GM20000 (cell line): ENCODE measurements at regions not wholly inside any gene's neighbourhood (a gene's known extent, or its start where the extent isn't known, plus 50 kb on each side); places are given as distances from the start of the nearest gene placed in this dataset.

Source experiments
- DNase-seq: peaks from one replicate; pipeline ENCODE4 v3.0.0; 2012; ENCODE audit warnings: low spot score
- TF ChIP-seq, protein P1 (sequence below): IDR thresholded peaks from 2 replicates; pipeline ENCODE4 v1.5.1; 2012; ENCODE audit warnings: mild to moderate bottlenecking, control low read depth; ENCODE audit errors: extremely low read depth, missing control alignments

- DNase-seq: no peak
- TF ChIP-seq, protein P1, sequence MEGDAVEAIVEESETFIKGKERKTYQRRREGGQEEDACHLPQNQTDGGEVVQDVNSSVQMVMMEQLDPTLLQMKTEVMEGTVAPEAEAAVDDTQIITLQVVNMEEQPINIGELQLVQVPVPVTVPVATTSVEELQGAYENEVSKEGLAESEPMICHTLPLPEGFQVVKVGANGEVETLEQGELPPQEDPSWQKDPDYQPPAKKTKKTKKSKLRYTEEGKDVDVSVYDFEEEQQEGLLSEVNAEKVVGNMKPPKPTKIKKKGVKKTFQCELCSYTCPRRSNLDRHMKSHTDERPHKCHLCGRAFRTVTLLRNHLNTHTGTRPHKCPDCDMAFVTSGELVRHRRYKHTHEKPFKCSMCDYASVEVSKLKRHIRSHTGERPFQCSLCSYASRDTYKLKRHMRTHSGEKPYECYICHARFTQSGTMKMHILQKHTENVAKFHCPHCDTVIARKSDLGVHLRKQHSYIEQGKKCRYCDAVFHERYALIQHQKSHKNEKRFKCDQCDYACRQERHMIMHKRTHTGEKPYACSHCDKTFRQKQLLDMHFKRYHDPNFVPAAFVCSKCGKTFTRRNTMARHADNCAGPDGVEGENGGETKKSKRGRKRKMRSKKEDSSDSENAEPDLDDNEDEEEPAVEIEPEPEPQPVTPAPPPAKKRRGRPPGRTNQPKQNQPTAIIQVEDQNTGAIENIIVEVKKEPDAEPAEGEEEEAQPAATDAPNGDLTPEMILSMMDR: no peak
Measured at GRCh38 chr16:79765901-79766394, 165.4 kb upstream of the MAF start.

DNA sequence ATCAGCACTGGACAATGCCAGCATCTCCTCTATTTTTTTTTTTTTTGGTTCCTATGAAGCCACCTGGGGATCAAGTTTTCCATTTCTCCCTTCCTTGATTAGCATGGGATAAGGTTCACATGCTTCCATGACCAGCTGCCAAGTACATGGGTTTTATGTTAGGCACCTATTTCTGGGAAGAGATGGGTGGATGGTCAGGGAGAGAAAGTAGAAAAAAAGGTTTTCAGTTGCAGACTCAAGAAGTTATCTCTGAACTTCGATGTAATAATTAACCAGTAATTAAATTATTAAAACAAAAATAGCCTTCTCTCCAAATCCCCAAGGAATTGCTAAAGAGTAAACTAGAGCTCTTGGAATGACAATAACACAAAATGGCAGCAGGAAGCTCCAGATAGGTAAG, 164.9 kb upstream of the MAF start:
- no peak for DNase-seq
- TF ChIP-seq, protein P1: no peak

DNA sequence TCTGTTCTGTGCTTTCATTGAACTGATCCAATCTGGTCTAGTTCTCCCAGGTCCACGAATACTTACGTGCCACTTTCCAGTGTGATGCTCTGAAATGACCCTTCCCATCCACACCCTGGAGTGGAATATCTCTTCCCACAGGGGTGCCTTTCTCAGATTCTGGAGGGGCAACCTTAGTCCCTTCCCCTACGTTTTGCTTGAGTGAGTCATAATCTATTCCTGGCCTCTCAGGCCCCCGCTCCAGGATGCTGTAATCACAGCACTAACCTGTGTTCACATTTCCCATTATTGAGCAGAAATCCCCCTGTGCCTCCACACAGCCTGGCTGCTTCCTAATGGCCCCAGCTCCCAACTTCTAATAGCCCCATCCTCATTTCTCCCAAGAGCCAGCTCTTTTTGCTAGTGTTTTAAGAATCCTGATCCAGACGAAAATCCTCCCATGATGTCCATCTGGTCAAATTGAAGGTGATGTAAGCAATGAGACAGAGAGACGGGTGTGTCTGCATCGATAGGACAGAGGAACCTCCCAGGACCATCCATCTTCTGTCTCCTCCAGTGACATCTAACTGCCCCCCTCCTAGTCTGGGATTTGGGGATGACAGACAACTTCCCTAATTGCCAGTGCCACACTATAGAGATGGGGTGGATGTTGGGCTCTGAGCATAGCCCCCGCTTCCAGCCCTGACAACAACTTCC, 164.0 kb upstream of the MAF start:
- no peak for DNase-seq
- TF ChIP-seq, protein P1: no peak

GRCh38 chr16:79762217-79762616, 161.7 kb upstream of the MAF start:
- DNase-seq: no peak
- TF ChIP-seq, protein P1: no peak

GRCh38 chr16:79758615-79759346, 158.2 kb upstream of the MAF start:
- TF ChIP-seq, protein P1: no peak
- DNase-seq: no peak

- TF ChIP-seq, protein P1: no peak
- DNase-seq: no peak
Measured at GRCh38 chr16:79757968-79758367, 157.4 kb upstream of the MAF start.

DNA sequence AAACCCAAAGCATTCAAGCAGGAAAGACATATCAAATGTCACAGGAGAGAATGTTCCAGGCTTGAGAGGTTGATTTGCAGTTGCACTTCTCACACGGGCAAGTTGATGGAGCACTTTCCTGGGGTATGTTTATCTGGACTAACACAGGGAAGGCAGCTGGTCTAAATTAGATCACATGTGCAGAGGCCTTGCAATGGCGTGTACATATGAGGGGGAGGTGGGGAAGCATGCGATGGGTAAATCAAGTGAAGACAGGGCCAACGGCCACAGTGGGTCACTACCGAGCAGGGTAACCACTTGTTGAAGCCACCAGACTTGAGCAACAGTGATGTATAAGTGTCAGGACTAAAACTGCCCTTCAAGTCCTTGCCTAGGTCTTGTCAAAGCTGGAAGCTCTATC, 156.6 kb upstream of the MAF start:
- DNase-seq: no peak
- TF ChIP-seq, protein P1: no peak
